GM18951 (cell line): ENCODE measurements at regions not wholly inside any gene's neighbourhood (a gene's known extent, or its start where the extent isn't known, plus 50 kb on each side); places are given as distances from the start of the nearest gene placed in this dataset.
"Not testable (repeated sequence)": the region's sequence is repeated elsewhere in the genome, so short reads cannot be mapped to it uniquely, and the experiment has no call there.

Source experiments
- POLR2A ChIP-seq: IDR thresholded peaks from 4 replicates; pipeline ENCODE4 v1.6.1; 2011; ENCODE audit warnings: mild to moderate bottlenecking; ENCODE audit not compliant: insufficient read length, insufficient read depth; ENCODE audit errors: extremely low read depth
- in situ Hi-C: fragments of 300-500 bp; cut with MboI; formaldehyde crosslinking; loops from one replicate; pipeline ENCODE4 v1.12.0; 2022; ENCODE audit warnings: low sequenced_read_pairs, mixed read lengths, inconsistent platforms; ENCODE audit not compliant: unreplicated experiment

DNA sequence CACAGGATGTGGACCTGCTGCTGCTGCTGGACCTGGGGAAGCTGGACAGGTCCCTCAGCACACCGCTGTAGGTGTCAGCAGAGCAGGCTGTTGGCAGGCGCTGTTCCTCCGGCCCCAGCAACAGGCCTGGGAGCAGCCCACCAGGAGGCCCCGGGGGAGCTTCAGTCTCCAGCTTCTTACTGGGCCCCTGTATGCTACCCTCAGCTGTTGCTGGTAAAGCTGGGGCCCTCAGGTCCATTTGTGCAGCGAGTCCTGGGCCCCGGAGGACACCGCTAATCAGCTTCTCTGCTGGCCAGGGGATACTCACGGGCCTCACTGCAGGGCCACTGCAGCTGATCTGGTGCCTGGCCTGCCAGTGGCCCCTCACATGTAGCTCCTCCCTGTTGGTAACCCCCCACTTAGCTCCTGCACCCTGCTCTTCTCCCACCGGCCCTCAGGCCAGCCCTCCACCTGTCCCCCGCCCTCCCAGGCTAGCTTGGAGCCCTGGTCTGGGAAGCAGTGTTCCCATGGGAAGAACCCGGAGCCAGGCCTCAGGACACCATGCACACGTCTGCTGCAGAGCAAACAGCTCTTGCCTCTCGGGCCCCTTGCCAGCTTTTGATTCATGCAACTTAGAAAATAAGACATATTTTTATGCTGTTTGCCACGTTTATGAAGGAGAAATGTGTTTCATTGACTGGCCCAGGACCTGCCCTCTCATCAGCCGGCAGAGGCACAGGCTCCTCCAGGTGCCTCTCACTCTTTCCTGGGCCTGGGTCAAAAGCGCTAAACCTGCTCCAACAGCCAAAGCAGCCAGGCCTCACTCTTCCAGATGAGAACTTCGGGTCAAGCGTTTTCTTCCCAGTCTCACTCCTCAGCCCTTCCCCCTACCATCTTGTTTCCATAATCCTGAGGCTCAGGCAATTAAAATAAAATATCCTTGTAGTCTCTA, 61.0 kb upstream of the ADAMTS2 start:
- no peak for TF ChIP-seq POLR2A
- in situ Hi-C loops, result no loop called here

GRCh38 chr5:179405426-179406030, 60.3 kb upstream of the ADAMTS2 start:
- in situ Hi-C loops, result no loop called here

GRCh38 chr5:179405054-179405416, 59.8 kb upstream of the ADAMTS2 start:
- in situ Hi-C loops, result no loop called here
- TF ChIP-seq POLR2A, result no peak

More at GRCh38 chr5:179405426-179406030, 60.3 kb upstream of the ADAMTS2 start:
- no peak for TF ChIP-seq POLR2A

GRCh38 chr5:179404321-179405053, 59.2 kb upstream of the ADAMTS2 start:
- in situ Hi-C loops, result no loop called here
- no peak for TF ChIP-seq POLR2A

DNA sequence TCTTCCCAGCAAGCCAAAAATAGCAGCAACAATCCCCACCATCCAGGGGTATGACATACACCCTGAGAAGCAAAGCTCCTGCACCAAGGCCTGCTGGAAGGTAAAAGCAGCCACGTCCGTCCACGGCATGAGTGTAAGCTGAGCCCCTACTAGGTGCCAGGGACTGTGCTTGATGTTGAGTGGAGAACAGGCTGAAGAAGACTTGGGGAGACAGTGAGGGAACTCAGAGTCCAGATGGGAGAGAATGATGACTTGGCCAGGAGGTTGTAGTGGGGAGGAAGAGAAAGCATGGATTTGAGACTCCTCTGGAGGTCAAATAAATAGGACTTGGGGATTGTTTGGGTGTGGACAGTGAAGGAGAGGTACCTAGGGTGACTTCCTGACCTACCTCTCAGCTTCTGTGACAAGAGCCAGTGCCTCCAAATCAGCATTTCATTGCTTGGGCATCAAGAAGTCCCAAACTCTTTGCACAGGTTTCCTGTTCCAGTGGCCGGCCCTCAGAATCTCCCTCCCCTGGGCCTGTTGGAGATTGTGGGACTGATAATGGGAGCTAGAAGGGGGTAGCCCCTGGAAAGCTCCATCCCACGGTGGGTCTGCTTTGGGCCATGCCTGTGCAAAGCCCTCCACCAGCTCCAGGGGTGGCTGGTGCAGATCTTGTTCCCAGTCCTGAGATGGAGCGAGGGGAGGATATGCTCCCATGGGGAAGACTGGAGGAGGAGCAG, 58.3 kb upstream of the ADAMTS2 start:
- TF ChIP-seq POLR2A, result no peak
- in situ Hi-C loops, result no loop called here

DNA sequence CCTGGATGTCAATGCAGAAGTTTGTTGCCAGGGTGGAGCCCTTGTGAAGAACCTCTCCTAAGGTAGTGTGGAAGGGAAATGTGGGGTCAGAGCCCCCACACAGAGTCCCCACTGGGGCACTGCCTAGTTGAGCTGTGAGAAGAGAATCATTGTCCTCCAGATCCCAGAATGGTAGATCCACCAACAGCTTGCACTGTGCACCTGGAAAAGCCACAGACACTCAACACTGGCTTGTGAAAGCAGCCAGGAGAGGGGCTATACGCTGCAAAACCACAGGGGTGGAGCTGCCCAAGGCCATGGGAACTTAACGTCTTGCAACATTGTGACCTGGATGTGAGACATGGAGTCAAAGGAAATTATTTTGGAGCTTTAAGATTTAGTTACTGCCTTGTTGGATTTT, 55.2 kb upstream of the ADAMTS2 start:
- in situ Hi-C loops, result not testable (repeated sequence)

- in situ Hi-C loops, result no loop called here
- no peak for TF ChIP-seq POLR2A
These were observed 54.8 kb upstream of the ADAMTS2 start for GRCh38 chr5:179400020-179400419.

- in situ Hi-C loops, result not testable (repeated sequence)
These were observed 54.1 kb upstream of the ADAMTS2 start for GRCh38 chr5:179399327-179399726.

GRCh38 chr5:179397516-179397915, 52.3 kb upstream of the ADAMTS2 start:
- in situ Hi-C loops, result no loop called here
- TF ChIP-seq POLR2A, result no peak
